Kidney tubule cell (primary cell): ENCODE measurements at regions not wholly inside any gene's neighbourhood (a gene's known extent, or its start where the extent isn't known, plus 50 kb on each side); places are given as distances from the start of the nearest gene placed in this dataset.

ENCODE experiments used
- DNase-seq: peaks from one replicate; pipeline ENCODE4 v3.0.0-alpha.2; 2018; ENCODE audit warnings: low spot score

DNA sequence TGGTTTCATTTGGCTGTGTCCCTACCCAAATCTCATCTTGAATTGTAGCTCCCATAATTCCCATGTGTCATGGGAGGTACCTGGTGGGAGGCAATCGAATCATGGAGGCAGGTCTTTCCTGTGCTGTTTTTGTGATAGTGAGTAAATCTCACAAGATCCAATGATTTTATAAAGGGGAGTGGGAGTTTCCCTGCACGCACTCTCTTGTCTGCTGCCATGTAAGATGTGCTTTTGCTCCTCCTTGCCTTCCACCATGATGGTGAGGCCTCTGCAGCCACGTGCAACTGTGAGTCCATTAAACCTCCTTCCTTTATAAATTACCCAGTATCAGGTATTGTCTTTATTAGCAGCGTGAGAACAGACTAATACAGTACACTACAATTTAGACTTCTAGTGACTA is 67.5 kb upstream of the LINC01488 start:
- no peak for DNase-seq

DNA sequence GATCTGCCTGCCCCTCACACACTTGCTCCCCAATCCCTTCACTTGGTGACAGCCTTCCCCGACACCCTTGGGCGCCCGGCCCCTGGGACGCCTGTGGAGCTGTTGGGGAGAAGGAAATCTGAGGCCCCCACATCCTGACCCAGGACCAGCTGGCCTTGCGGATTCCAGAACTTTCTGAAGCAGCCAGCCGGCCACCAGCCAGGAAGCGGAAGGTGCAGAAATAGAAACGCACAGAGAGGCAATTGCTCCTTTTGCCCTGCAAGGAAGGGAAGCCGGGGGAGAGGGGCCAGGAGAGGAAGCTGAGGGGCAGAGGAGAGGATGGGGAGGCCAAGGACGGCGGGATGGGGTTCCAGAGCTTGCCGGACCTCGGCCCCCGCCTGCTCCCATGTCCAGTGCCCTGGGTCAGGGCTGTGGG is 66.7 kb upstream of the LINC01488 start:
- no peak for DNase-seq

DNA sequence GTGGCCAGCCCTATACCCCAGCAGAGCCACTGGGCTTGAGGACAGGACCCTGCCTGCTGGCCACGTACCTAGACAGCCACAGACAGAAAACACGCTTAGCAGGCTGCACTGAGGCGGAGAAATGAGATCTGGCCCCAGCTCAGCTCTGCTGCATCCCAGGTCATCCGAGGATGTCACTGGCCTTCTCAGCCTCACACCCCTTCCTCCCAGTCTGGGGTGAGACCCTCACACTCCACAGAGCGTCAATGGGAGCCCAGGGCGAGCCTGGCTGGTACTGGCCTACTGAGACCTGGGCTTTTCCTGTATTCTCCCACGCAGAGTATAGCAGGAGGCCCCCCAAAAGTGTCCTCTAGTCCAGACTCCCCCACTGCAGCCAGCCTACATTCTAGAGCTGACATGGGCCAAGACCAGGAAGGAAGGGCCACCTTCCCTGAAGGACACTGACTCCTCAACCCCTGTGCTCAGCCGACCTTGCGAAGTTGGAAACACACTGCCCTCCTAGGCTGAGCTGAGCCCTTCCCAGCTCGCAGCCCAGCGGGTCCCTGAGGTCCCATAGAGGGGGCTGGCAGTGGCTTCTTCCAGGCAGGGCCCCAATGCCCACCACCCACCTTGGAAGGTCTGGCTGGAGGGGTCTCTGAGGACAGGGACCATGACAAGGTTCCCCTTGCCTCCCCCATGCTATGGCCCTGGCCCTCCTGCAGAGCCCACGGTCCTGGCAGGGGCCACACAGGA is 65.9 kb upstream of the LINC01488 start:
- no peak for DNase-seq

GRCh38 chr11:69416143-69416515 is 65.3 kb upstream of the LINC01488 start:
- DNase-seq = no peak

DNA sequence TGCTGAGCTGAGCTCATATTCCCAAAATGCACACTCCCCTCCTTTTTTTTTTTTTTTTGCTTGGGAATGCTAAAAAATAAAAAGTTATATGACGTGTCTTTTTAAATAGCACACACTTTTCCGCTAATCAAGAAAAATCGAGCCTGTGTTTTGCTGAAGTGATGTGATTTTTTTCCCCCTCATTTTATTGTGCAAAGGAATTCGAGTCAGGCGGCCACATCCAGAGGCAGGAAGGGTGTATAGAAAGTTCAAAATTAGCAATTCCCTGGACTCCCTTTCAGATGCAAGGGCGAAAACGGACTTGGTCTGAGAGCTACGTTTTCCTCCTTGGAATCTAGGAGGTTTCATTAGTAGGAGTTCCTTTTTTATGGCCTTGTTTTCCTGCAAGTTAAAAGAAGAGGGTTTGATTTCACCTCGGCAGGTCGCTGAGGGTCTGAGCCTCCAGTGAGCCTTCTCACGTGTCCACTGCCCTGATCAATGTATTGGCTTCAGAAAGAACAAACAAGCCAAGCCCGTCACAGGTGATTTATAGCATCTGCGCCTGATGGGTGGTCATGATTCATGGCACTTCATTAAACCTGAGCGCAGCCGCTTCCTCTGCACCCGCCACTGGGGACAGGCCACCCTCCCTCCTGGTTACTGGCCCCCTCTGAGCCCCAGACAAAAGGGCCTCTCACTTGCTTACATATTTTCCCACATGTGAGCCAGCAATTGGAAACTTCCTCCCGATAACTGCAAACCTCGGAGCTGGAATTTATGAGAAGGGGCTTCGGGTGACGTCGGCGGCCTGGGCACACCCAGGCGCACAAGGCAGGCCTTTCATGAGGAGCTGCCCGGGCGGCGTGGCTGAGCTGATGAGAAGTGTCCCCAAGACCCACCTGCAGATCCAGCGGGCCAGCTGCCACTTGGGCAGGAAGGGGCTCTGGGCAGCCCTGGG is 64.4 kb upstream of the LINC01488 start:
- DNase-seq = no peak

GRCh38 chr11:69417699-69418085 is 63.8 kb upstream of the LINC01488 start:
- no peak for DNase-seq

DNA sequence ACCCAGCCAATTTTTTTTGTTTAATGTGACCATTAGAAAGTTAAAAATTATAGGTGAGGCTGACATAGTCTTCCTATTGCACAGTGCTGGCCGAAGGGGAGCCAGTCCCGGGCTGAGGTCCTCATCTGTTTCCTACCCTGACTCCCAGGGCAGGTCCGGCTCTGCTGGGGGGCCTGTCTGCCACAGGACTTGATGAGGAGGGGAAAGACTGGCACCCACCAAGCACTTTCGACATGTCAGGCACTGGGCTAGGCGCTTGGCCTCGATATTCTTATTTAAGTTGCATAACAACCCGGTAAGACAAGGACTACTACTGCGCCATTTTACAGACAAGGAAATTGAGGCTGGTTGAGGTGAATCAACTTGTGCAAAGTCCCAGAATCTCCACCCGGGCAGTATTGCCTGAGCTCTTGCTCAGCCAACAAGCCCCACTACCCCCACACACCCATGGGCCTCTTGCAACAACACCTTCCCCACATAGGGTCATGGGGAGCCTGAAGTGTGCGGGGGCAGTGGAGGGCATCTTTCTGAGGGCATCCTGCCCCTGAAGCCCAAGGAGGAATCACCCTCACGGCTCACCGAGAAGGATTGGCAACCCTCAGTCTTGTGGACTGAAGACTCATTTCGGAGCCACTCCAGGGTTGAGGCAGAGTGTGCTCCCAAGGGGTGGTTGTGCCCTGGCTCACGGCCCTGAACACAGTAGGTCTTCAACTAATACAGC is 62.7 kb upstream of the LINC01488 start:
- no peak for DNase-seq

DNA sequence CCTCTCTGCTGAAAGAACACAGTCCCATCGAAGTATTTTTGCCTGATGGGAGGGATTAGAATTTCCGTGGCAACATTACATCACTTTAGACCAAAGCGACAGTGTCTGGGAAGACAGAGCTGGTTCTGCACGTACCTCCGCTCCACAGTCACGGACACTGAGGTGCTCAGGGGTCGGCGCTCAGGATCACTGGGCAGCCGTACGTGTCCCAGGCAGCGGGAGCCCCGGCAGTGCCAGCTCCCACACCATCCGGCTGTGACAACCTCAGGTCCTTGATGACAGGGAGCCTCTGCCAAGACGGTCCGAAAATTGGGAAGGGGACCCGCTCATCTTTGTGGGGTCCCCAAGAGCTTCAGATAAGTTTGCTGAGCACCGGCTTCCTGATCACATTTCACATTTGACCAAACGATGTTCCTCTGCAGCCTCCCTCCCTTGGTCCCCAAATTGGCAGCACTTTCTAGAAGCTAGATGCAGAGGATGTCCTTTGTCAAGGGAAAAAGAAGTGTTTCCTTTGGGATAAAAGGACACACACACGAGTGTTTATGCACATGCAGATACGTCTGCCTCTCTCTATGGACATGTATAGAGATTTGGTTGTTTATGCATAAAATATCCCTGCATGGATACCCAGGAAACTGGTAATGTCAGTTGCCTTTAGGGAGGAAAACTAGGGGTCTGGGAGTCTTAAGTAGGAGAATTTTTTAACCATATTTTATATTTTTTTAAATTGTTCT is 61.6 kb upstream of the LINC01488 start:
- DNase-seq = peak; percentile 38

DNA sequence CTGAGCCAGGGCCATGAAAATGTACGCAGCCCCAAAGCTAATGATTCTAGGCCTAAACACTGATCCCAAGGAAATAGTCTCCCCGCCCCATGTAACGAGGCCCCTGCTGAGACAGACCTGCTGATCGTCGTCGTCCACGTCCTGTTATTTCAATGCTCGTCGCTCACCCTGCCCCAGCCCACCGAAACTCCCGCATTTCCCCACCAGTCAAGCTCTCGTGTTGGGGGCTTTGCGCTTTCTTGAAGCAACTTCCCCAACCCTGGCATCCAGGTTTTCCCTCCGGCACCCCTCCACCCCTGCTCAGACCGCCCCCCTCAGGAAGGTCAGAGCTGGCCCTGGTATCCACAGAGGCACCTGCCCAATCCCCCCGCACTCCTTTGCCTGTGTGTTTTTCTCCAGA is 58.8 kb upstream of the LINC01488 start:
- no peak for DNase-seq

- DNase-seq = no peak
Measured at GRCh38 chr11:69423181-69423580, 58.3 kb upstream of the LINC01488 start.

DNA sequence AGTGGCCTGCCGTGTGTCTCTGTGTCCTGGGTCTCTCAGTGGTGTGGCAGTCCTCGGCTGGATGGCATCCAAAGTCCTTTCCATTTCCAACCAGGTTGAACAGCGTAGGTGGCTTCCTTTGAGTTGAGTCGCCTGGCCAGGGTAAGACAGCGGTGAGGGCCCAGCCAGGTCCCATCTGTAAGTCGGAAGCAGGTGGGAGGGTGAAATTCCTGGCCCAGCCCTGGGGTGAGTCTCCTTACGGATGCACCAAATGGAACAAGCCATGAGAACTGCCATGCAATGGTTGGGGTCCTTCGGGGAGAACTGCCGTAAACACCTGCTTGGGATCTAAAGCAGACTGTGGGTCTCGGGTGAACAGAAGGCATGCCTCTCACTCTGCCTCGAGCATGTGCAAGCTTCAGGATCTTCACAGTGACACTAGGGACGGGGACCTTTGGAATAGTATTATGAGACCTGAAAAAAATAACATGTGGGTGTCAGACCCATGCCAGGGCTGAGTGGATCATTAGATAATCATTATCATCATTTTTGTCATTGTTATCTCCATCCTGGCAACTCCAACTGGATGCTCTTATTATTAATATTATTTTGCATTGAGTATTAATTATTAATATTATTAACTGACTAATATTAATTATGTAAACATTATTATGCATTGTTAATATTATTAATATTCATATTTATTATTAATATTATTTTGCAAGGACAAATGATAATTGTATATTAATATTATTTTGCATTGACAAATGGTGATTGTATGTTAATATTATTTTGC is 57.7 kb upstream of the LINC01488 start:
- no peak for DNase-seq

GRCh38 chr11:69424748-69425147 is 56.7 kb upstream of the LINC01488 start:
- DNase-seq = no peak

- no peak for DNase-seq
Measured at GRCh38 chr11:69425444-69425843, 56.0 kb upstream of the LINC01488 start.

- no peak for DNase-seq
Measured at GRCh38 chr11:69425895-69426544, 55.4 kb upstream of the LINC01488 start.

- no peak for DNase-seq
Measured at GRCh38 chr11:69427337-69427736, 54.1 kb upstream of the LINC01488 start.

DNA sequence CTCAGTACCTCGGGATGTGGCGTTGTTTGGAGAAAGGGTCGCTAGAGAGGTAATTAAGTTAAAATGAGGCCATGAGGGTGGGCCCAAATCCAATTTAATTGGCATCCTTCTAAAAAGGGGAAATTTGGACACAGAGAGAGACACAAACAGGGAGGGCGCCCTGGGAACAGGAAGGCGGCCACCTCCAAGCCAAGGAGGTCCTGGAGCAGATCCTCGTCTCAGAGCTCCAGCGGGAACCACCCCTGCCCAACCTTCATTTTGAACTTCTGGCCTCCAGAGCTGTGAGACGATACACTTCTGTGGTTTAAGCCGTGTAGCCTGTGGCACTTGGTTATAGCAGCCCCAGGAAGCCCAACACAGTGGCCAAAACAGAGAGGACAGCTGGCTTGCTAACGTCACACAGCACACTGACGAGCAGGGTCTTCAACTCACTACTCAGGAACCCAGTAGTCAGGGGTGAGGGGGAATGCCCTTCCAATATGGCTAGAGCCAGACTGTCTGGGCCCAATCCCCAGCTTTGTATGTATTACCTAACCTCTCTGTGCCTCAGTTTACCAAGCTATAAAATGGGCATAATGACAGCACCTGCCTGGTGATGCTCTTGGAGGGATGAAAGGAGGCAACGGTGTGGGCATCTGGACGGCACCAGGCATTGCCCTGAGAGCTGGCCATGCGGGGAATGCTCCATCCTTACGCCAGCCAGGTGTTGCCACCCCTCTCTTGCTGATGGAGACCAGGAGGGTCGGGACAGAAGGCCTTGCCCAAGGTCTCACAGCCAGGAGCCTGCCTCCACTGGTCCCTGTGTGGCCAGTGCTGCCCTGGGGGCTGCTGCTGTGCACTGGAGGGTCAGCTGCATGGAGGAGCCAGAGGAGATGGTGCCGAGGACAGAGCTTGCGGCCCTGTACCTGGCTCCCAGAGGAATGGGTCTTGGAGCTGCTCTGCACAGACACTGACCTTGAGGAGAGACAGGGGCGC is 53.3 kb upstream of the LINC01488 start:
- no peak for DNase-seq

DNA sequence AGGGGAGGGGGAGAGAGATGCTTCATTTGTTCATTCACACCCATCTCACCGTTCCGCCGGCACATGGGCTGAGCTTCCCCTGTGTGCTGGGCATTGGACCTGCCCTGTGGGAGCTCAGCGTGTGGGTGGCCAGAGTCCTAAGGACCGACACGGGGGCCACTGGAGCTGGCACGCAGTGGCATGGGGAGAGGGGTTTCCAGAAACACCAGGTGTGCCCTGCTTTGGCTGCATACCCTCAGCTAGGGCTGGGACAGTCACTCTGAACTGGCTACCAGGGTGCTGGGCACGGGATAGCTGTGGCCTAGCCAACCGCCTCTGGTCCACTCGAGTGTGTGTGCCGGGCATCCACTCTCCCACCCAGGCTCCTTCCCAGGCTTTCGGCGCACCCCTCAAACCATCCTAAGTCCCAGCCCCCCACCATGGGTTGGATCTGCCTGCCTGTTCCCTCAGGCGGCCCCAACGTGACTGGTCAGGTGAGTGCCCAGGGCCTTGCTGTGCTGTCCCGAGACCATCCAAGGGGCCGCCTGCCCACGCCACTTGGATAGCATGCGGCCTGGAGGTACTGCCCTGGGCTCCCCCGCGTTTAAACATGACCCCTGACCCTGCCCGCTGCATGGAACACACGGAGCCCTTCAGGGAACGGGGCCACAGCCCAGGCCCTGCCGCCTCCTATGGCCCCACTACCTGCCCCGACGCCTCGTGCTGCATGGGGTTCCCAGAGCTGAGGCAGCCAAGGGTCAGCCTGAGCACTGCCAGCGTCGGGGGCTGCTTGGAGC is 51.6 kb upstream of the LINC01488 start:
- no peak for DNase-seq

GRCh38 chr11:69430566-69430965 is 50.9 kb upstream of the LINC01488 start:
- DNase-seq = no peak

GRCh38 chr11:69431136-69431535 is 50.3 kb upstream of the LINC01488 start:
- no peak for DNase-seq
